NCI-H1105 treated with DMSO at 0.1 percent for 48 hours (cell line): ENCODE measurements at regions not wholly inside any gene's neighbourhood (a gene's known extent, or its start where the extent isn't known, plus 50 kb on each side); places are given as distances from the start of the nearest gene placed in this dataset.

Source experiments
- DNase-seq: peaks from one replicate; lab custom pipeline; 2025; lab: John Stamatoyannopoulos, UW

DNA sequence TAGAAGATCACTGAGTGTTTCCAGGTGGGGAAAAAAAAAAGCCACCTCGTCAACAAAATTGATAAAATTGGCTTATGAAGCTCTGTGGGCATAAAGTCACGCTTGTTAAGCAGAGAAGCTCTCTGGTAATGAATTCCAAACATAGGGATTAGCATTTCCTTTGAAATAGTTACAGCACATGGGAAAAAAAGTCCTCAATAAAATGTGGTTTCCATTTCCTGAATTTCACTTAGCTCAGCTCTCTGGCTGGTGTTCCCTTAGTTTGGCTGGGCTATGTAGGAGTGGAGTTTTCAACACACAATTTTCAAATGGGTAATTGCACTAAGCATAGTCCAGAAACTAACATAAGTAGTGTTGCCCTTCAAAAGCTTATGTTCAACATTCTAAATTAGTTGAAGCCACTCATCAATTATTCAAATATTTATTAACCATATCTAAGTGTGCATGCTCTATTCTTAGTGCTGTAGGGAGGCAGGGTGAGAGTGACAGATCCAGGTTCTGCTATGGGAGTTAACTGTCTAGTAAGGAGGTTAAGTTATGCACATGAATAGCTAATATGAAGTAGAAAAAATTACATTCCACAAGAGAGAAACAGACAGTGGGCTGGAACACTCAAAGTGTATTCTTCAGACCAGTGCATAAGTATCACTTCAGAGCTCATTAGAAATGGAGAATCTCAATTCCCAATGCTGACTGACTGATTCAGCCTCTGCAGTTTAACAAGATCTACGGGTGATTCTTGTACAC, 445.7 kb downstream of the SMARCA1 start:
- DNase-seq, result no peak

DNA sequence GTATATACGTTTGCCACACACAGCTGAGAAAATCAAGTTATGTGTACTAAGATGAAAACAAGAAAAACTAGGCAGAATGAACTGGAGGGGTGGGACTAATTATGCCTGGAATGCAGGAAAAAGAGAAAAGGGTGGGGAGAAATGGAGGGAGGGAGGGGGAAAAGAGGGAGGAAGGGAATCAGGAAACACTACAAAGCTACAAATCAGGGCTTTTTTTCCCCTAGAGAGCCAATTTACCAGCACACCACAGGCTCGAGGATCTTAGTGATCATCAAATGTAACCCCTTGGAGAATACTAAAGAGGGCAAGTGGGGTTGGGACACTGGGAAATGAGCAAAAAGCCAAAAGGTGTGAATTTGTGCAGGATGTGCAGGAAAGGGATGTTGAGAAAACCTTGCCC, 451.9 kb downstream of the SMARCA1 start:
- no peak for DNase-seq

DNA sequence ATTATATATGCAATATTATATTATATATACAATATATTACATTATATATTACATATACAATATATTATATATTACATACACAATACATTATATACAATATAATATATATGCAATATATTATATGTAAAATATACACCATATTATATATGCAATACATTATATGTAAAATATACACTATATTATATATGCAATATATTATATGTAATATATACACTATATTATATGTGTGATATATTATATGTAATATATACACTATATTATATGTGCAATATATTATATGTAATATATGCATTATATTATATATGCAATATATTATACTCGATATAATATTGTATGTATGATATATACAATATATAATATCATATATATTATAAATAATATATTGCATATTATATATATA, 457.4 kb downstream of the SMARCA1 start:
- DNase-seq, result no peak

DNA sequence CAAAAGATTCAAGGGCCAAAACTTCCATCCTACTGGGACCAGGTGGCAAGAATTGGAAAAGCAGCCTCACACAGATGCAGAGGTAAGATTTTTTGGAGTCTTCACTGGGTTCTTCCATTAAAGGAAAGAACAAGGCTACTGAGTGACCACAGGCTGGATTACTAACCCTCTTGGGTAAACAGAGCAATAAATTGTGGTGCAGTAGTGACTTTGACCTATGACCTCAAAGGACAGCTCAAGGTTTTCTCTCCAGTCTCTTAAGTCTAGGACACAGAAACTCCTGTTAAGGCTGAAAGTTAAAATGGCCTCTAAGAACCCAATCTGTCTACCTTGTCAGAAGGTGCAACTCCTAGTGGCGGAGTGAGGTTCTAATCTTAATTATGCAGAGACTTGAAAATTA, 464.9 kb downstream of the SMARCA1 start:
- no peak for DNase-seq

DNA sequence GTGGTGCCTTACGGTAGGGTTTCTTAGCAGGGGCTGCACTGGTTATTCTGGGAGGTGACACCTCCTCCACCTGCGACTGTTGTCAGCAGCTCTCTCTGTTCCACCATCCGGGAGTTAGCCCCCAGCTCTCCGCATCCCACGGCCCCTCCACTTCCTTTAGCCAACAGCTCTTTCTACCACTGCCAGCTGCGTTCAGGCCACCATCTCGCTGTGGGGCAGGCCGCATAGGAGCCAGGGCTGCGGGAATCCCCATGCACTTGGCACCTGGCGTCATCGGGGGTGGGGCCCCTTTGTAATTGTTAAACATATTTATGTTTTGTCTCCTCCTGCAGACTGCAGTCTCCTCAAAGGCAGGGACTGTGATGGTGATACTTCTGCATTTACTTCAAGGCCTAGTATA, 480.2 kb downstream of the SMARCA1 start:
- no peak for DNase-seq

DNA sequence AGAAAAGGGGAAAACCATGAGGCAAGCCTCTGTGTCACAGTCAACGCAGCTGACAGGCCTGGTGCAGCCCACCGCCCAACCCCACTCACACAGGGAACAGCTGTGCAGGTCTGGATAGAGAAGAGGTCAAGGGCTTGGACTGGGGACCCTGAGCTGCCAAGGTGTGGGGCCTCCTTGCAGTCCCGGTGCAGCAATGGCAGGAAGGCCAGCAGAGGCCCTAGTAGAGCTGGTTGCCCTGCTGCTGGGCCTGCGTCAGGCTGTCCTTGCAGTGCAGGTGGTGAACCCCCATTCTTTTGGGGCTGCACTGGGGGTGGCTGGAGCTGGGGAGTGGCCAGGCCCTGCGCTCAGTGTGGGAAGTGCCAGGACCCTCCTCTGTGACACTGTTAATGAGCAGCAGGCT, 482.0 kb downstream of the SMARCA1 start:
- no peak for DNase-seq

DNA sequence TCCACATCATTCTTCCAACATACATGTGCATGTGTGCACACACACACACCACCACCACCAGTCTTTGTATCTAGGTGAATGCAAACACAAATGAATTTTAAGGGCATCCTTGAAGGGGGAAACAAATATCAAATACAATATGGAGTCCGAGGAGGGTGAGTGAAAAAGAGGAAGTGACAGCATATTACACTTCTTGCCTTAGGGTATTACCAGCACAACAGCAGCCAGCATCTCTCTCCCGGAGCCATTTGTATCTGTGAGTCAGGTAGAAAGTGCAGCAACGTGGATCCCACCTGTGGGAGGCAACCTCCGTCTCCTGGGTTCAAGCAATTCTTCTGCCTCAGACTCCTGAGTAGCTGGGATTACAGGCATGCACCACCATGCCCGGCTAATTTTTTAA, 483.2 kb downstream of the SMARCA1 start:
- no peak for DNase-seq

DNA sequence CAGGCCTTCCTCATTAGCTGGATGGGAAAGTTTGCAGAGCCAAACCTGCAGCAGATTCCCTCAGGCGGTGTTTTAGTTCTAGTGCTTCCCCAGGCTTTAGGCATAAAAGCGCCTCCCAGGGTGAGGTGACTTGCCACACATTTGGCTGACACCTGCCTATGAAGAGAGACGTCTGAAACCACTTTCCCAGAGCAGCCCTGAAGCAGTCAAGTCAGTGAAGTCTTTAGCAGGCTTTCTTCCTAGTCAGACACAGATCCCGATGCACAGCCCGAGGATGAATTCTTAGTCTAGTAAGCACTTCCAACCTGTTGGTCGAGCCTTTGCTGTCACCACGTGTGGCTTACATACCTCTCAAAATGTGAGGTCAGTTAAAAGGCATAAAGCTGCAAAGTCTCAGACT, 484.1 kb downstream of the SMARCA1 start:
- DNase-seq, result no peak

DNA sequence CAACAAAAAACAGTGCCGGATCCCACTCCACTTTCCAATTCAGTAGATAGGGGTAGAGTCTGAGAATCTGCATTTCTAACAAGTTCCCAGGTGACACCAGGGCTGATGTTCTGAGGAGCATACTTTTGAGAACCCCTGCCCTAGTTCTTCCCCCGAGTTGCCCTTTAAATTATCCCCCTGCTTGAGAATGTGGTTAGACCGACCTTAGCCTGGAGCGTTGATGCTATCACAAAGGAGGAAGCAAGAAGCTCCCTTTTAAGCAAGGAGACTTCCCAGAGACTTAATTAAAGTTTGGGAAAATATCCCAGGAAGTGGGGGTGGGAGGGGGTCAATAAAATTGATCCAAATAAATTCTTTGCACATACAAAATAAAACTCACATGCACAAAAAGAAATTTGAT, 485.9 kb downstream of the SMARCA1 start:
- DNase-seq, result no peak

DNA sequence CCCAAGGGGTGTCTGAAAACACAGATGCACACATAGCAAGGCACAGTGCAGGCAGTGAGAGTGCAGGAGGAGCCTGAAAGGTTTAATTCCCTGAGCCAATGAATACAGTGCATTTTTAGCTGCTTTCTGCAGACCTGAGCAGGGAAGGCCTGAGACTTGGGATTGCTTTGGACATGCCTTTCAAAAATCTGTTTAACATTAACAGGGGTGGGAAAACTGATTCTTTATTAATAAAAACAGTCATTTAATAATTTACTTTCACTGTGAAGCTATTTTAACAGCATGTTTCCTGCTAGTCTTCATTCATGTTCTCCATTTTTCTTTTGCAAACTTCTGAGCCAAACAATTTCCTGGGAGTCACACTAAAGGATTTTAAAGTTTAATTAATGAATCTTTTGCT, 488.1 kb downstream of the SMARCA1 start:
- DNase-seq, result no peak

DNA sequence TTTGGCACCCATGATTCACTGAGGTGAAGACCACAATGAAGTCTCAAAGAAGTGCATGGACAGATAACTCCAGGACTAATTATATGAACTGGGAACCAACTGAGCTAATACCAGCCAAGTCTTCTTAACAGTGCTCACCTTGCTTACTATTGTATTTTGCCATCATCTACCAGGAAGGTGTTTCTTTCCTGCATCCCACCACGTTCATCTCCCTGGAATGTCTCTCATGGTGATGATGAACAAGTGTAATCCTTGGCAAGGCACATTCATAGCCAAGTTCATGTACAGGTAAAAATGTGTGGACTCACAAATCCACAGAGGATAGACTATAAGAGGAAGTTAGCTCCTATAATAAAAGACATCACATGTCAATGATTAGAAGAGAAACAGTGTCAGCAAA, 489.1 kb downstream of the SMARCA1 start:
- no peak for DNase-seq

DNA sequence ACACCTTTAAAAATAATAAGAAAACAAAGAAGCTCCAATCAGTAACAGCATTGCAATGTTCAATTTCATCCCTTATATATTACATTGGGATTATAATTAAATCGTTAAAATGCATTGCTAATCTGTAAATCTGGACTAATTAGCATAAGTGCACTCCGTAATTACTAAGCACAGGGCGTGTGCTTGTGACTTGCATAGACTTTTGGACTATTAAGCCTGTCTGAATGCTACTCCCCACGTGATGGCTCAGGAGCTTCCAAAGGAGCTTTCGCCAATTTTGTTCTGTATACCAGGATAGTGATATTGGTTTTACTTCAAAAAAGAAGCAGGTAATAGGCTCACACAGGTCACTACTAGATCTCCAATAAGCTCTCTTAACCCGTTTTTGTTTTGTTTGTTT, 497.1 kb downstream of the SMARCA1 start:
- no peak for DNase-seq

DNA sequence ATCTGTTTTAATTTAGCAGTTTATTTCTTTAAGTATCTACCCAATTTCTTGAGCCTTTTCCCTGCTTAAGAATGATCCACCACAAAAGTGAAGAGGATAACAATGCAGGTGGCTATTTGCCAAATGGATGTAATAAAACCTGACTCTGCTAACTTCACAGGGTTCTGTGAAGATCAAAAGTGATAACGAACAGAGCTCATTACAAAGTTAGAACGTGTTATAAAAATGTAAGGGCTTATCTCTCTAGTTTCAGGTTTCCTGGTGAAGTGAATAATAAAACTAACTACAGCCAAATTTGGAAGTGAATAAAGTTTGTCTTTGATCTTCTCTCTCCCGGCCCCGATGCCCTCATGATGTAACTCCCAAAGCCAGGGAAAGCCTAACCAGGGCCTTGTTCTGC, 497.9 kb downstream of the SMARCA1 start:
- peak; percentile 30 for DNase-seq

DNA sequence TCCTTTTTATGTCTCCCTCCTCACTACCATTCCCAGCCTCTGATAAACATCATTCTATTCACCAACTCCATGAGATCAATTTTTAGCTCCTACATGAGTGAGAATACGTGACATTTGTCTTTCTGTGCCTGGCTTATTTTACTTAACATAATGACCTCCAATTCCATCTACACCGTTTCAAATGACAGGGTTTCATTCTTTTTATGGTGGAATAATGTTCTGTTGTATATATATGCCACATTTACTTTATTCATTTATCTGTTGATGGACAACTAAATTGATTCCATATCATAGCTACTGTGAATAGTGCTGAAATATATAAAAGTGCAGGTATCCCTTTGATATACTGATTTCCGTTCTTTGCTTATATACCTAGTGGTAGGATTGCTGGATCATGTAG, 503.9 kb downstream of the SMARCA1 start:
- DNase-seq, result no peak

DNA sequence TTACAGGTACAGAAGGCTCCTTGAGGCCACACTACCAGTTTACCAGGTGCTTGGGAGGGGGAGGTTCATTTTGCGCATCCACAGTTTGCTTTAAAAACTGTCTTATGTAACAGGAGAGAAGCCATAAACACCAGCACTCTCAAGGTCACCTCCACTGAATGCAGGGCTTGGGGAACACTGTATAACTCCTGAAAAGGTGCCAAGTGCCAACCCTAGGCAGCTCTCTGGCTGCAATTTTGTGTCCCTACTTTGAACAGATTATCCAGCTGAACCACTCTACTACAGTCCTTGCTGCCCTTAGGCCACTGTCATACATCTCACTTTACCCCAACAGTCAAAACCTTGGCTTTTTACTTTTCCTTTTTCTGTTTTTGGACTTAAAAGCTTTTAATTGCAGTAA, 507.9 kb downstream of the SMARCA1 start:
- DNase-seq, result no peak

DNA sequence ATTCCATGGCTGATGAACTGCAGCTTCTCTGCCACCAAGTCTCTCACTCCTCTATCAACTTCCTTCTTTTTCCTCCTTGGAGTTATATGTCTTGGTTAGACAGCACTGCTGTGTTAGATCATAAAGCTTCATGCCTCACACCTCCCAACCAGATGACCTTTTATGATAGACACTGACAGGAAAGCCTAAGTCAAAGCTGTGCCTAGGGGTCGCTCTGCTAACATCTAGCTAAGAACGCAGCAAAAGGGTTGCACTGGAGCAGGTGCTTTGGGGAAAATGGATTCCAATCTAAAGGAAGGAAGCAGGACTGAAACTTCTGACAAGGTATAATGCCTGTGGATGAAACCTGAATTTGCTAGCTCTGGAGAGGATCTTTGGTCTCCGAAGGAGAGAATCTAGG, 509.7 kb downstream of the SMARCA1 start:
- no peak for DNase-seq

DNA sequence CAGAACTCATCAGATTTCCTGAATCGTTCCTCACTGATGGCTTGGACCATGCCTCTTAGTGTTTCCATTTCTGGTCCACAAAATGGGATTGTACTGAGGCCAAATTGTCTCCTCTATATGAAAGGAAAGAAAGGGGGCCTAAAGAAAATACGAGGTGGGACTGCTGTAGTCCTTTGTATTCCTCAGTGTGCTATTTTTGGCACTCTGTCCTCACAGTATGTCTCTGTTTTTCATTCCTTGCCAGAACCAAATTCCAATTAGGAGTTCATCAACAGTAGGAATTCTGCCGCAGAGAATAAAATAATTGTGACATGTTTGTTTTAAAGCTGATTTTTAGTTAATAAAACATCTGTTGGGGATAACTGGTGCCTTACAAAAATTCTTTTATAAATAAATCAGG, 515.7 kb downstream of the SMARCA1 start:
- DNase-seq, result no peak

DNA sequence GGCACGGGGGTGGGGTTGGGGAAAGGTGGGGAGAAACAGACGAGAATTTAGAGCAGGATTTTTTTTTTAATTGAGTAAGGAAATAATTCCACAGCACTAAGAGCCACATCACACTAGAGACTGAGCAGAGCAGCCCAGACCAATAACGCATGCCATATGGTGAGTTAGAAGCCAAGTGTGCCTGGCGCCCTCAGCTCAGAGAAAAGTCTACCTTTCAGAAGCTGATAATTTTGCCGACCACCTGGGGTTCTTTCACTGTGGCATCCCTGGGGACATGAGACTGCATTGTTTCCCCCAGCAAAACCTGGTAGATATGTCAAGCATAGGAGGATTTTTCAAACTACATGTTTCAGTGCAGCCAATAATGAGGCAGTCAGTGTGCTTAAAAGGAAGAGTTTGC, 516.8 kb downstream of the SMARCA1 start:
- DNase-seq, result no peak

DNA sequence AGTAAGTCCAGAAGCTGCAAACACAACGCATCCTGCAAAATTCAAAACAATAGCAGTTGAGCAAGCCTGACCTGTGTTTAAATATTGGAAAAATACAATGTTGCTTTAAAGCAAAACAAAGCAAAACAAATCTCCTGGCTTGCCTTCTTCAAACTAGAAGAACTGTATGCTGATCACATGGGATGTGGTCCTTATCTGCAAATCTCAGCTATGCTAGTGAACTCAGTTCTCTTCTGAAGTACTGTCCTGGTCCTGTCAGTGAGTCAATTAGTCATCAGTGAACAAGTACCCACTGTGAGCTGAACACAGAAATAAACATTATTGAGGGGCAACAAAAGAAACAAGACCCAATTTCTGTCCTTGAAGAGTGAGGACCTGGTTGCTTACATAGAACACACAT, 522.5 kb downstream of the SMARCA1 start:
- no peak for DNase-seq

DNA sequence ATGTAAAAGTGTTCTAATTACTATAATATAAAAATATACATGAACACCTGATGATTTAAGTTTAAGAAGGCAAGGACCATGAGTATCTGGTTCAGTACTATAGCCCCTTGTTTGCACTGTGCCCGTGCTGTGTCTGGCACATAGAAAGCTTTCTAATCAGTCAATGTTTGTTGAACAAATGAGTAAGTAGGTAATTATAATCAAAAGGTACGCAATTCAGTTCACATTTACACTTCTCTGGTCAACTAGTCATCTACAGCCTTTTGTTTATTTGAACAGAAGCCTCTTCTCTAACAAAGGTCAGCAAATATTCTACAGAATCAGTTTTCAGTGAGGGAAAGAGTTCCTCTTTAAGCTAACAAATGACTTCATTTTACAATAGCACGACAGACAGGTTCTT, 523.3 kb downstream of the SMARCA1 start:
- DNase-seq, result peak; percentile 72

DNA sequence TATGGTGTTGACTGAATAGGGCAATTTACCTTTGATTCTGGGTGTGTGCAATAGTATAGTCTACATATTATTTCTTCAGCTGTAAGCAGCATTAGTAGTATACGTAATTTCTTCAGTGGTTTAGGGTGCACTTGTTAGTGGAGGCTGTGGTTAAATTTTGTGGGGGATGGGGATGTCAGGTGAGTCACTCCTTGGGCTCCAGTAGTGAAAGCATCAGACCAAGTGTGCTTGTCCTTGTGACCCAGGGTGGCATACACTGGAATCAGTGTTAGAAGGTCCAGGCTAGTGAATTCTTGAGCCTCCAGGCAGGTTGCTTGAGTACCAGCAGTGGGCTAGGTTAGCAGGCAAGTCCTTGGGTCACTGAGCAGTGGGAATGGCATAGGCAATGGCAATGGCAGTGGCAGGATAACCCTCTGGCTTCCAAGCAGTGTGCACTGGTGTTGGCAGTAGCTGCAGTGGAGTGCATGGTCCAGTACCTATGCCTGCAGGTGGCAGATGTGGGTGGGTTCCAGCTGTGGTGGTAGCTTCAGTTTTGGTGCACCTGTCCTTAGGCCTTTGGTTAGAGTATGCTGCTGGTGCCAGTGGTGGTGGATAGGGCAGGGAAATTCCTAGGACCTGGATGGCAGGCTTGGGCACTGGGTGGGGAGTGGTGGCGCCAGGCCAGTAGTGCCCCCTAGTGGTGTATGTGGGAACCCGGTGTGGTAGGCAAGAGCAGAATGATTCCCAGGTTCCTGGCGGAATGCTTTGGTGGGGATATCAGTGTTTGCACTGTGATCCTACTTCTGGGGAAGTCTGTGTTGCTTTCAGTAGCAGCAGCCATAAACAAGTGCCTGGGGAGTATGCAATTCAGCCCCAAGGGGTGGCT, 531.0 kb downstream of the SMARCA1 start:
- no peak for DNase-seq

DNA sequence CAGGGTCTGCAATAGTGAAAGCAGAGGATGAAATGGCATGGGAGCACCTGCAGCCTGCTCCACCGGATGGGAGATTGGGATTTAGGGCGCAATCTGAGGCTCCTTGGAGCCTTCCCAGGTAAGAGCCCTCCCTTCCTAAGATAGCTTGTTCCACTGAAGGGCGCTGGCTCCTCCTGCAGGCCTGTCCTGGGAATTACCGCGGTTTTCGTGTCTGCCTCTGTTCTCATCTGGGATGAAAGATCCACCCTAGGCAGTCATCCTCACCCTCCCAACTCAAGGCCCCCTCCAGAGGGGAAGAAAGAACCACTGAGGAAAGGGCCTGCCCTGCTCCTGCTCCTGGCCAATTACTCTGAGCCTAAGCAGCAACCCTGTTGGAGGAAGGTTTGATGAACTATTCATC, 547.5 kb downstream of the SMARCA1 start:
- DNase-seq, result peak; percentile 11

DNA sequence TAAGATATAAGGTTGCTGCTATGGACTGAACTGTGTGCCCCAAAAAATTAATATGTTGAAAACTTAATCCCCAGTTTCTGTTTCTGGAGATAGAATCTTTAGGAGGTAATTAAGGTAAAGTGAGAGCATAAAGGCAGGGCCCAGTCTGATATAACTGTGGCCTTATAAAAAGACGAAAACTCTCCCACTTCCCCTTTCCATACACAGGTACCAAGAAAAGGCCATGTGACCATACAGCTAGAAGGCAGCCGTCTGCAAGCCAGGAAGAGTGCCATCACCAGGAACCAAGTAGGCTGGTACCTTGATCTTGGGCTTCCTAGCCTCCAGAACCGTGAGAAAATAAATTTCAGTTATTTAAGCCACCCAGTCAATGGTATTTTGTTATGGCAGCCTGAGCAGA, 550.3 kb downstream of the SMARCA1 start:
- no peak for DNase-seq

DNA sequence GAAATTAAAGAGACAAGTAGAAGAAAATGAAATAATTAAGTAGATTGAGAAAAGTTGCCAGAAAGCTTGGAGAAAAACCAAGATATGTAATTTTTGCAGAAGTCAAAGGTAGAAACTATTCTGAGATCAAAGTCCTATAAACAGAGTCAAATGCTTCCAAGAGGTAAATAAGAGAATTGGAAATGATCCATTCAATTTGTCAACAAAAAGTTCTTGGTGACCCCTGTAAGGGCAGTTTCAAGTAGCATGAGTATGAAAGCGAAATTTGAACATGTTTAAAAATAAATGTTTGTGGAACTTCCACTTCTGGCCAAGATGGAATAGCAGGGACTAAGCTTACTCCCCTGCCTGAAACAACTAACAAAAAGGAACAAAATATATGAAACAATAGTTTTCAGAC, 562.0 kb downstream of the SMARCA1 start:
- no peak for DNase-seq
